Peyer's patch (tissue), 4 donors: ENCODE measurements at regions not wholly inside any gene's neighbourhood (a gene's known extent, or its start where the extent isn't known, plus 50 kb on each side); places are given as distances from the start of the nearest gene placed in this dataset.

Experiments used
- POLR2A ChIP-seq, 2 donors: fragments of 450-650 bp; IDR thresholded peaks; one replicate each; pipeline ENCODE4 v1.5.1; 2017; ENCODE audit warnings: antibody characterized with exemption in 2 of 2, mild to moderate bottlenecking in 2 of 2, moderate library complexity in 2 of 2
- TF ChIP-seq, protein P1 (sequence below), 6 experiments: fragments of 450-650 bp in 4 of 6; fragments of 200-600 bp in 2 of 6; sonication (generic) in 1 of 6; IDR thresholded peaks; one replicate each; pipeline ENCODE4 v1.5.1; 2017 to 2019; ENCODE audit warnings: antibody characterized with exemption in 6 of 6, mild to moderate bottlenecking in 3 of 6, moderate library complexity in 1 of 6

DNA sequence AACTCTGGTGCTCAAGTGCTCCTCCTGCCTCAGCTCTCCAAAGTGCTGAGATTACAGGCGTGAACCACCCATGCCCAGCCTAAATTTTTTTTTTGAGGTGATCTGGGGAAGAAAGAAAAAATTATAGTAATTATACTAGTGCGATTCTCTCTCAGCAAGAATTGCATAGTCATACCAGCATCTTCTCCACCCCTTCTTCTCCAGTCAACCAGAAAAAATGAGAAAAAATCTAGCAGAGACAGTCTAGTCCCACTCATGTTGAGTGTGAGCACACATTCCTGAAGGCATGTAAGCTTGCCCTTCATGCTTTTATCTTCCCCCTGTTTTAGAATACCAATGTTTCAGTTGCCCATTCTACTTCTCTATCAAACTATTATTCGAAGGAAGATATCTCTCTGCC lies 207.6 kb downstream of the S1PR1 start:
- TF ChIP-seq, protein P1, sequence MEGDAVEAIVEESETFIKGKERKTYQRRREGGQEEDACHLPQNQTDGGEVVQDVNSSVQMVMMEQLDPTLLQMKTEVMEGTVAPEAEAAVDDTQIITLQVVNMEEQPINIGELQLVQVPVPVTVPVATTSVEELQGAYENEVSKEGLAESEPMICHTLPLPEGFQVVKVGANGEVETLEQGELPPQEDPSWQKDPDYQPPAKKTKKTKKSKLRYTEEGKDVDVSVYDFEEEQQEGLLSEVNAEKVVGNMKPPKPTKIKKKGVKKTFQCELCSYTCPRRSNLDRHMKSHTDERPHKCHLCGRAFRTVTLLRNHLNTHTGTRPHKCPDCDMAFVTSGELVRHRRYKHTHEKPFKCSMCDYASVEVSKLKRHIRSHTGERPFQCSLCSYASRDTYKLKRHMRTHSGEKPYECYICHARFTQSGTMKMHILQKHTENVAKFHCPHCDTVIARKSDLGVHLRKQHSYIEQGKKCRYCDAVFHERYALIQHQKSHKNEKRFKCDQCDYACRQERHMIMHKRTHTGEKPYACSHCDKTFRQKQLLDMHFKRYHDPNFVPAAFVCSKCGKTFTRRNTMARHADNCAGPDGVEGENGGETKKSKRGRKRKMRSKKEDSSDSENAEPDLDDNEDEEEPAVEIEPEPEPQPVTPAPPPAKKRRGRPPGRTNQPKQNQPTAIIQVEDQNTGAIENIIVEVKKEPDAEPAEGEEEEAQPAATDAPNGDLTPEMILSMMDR (IDR thresholded peaks at IDR 0.05) = no peak
- no peak for TF ChIP-seq POLR2A (IDR thresholded peaks at IDR 0.05)
